SU-DHL-6 (cell line): ENCODE measurements at regions not wholly inside any gene's neighbourhood (a gene's known extent, or its start where the extent isn't known, plus 50 kb on each side); places are given as distances from the start of the nearest gene placed in this dataset.

Source experiments
- EZH2phosphoT487 ChIP-seq: fragments of 200-600 bp; sonication (generic), shearing (Covaris generic); conservative IDR thresholded peaks from 2 replicates; pipeline ENCODE4 v1.6.1; 2018; ENCODE audit warnings: mild to moderate bottlenecking, antibody characterized with exemption, low read length, moderate library complexity, mixed read lengths
- TF ChIP-seq, protein P1 (sequence below): fragments of 200-600 bp; sonication (generic); IDR thresholded peaks from one replicate; pipeline ENCODE4 v1.5.1; 2017; ENCODE audit warnings: antibody characterized with exemption, mild to moderate bottlenecking, low read length, moderate library complexity; ENCODE audit not compliant: insufficient read depth, poor library complexity, severe bottlenecking

DNA sequence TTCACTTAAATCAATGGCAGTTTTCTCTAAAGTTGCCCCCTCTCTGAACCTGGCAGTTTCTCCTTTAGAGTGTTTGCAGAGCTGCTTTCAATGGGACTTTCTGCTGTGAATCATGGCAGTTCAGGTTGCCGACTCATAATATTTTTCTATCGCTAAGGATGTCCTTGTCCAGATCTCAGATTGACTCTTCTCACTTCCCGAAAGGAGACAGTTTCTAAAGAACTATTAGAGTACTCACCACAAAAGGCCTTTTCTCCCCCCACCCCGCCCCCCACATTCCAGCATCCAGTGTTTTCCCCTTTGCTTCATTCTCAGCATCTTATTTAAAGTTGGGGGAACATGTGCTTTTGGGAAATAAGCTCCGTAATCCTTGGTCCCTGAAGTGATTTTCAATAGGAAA is 443.5 kb upstream of the KLF4 start:
- TF ChIP-seq, protein P1, sequence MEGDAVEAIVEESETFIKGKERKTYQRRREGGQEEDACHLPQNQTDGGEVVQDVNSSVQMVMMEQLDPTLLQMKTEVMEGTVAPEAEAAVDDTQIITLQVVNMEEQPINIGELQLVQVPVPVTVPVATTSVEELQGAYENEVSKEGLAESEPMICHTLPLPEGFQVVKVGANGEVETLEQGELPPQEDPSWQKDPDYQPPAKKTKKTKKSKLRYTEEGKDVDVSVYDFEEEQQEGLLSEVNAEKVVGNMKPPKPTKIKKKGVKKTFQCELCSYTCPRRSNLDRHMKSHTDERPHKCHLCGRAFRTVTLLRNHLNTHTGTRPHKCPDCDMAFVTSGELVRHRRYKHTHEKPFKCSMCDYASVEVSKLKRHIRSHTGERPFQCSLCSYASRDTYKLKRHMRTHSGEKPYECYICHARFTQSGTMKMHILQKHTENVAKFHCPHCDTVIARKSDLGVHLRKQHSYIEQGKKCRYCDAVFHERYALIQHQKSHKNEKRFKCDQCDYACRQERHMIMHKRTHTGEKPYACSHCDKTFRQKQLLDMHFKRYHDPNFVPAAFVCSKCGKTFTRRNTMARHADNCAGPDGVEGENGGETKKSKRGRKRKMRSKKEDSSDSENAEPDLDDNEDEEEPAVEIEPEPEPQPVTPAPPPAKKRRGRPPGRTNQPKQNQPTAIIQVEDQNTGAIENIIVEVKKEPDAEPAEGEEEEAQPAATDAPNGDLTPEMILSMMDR, result no peak
- TF ChIP-seq EZH2phosphoT487, result no peak
